ENCODE measurements at regions not wholly inside any gene's neighbourhood (a gene's known extent, or its start where the extent isn't known, plus 50 kb on each side); places are given as distances from the start of the nearest gene placed in this dataset.

DNA sequence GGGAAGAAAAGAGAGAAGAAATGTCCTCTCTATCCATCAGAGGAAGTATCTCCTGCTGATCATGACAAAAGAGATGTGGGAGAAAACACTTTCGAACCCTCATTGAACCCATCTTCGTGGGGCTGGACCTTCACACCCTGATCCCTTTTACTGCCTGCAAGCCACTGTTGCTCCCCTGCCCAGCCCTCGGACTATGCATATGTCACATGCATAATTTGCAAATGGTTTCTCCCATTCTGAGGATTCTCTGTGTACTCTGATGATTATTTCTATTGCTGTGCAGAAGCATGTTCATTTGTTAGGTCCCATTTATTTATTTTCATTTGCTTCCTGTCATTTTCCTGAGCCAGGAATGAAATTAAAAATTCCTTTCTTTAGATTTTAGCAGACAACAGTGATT lies 64.7 kb downstream of the DNAAF9 start:
- Mint-ChIP-seq H3K4me1 (ENCODE audit: low read depth) (no peaks in the 10 kb centered on the region), H3K4me3 (no peak overlapping the region), H3K36me3 (ENCODE audit: low read depth) (no peaks in the 10 kb centered on the region), H3K9me3 (no peaks in the 10 kb centered on the region), H3K27ac (no peak overlapping the region), H3K27me3 (no peaks in the 10 kb centered on the region)
- TF ChIP-seq, protein P1, sequence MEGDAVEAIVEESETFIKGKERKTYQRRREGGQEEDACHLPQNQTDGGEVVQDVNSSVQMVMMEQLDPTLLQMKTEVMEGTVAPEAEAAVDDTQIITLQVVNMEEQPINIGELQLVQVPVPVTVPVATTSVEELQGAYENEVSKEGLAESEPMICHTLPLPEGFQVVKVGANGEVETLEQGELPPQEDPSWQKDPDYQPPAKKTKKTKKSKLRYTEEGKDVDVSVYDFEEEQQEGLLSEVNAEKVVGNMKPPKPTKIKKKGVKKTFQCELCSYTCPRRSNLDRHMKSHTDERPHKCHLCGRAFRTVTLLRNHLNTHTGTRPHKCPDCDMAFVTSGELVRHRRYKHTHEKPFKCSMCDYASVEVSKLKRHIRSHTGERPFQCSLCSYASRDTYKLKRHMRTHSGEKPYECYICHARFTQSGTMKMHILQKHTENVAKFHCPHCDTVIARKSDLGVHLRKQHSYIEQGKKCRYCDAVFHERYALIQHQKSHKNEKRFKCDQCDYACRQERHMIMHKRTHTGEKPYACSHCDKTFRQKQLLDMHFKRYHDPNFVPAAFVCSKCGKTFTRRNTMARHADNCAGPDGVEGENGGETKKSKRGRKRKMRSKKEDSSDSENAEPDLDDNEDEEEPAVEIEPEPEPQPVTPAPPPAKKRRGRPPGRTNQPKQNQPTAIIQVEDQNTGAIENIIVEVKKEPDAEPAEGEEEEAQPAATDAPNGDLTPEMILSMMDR (IDR thresholded peaks at IDR 0.05), result no peak
- POLR2A ChIA-PET, result no interaction called here
- intact Hi-C loops (cut with micrococcal nuclease), result no loop called here
- ATAC-seq, result no peak
- CTCF ChIA-PET, result no interaction called here
- no peak for DNase-seq

DNA sequence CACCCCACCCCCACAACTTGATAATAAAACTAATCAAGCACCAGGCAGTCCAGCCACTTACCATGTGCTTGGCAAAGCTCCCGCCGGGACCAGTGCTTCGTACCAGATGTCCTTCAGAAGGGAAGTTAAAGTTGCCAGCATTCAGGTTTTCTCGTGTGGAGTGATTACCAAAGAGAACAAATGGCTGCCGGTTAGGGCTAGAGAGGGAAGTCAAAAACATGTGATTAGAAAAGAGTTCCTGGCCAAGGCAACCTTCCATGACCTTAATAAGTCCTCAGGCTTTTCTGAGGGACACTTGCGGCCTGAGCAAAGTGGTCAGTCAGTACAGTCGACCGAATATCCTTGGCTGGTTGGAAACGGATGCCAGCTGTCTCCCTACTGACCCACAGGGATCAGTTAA lies 67.0 kb downstream of the DNAAF9 start:
- H3K4me3 Mint-ChIP-seq, result no peak overlapping the region
- H3K36me3 Mint-ChIP-seq (ENCODE audit: low read depth), result peaks cover 2% of the 10 kb centered on the region
- H3K4me1 Mint-ChIP-seq (ENCODE audit: low read depth), result no peaks in the 10 kb centered on the region
- ChIA-PET POLR2A (no interaction called here), CTCF (no interaction called here)
- H3K9me3 Mint-ChIP-seq, result no peaks in the 10 kb centered on the region
- TF ChIP-seq, protein P1 (IDR thresholded peaks at IDR 0.05), result no peak
- H3K27ac Mint-ChIP-seq, result no peak overlapping the region
- no peak for ATAC-seq
- no peak for DNase-seq
- H3K27me3 Mint-ChIP-seq, result no peaks in the 10 kb centered on the region
- intact Hi-C loops (cut with micrococcal nuclease), result no loop called here

DNA sequence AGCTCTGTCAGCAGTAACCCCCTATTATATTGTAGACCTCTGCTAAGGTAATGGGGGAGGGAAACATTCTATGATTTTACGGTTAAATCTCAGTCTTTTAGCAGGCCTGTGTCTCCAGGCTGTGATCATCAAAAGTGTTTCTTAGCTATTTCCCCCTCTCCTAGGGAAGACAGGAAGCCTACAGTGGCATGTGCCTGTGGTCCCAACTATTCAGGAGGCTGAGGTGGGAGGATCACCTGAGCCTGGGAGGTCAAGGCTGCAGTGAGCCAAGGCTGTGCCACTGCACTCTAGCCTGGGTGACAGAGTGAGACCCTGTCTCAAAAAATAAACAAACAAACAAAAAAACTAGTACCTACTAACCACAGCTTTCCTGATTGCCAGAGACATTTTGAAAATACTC lies 67.9 kb downstream of the DNAAF9 start:
- ATAC-seq (no peak), DNase-seq (no peak)
- CTCF ChIA-PET, result no interaction called here
- Mint-ChIP-seq H3K4me3 (no peak overlapping the region), H3K9me3 (no peaks in the 10 kb centered on the region), H3K4me1 (ENCODE audit: low read depth) (no peaks in the 10 kb centered on the region), H3K27ac (no peak overlapping the region), H3K27me3 (no peaks in the 10 kb centered on the region), H3K36me3 (ENCODE audit: low read depth) (peaks cover 2% of the 10 kb centered on the region)
- intact Hi-C loops (cut with micrococcal nuclease), result no loop called here
- TF ChIP-seq, protein P1 (IDR thresholded peaks at IDR 0.05), result no peak
- POLR2A ChIA-PET, result interaction anchor here (0.9 kb wide), 1 partner anchor 10 kb away, joined by 5 read pairs; no protein-coding TSS in a partner anchor

DNA sequence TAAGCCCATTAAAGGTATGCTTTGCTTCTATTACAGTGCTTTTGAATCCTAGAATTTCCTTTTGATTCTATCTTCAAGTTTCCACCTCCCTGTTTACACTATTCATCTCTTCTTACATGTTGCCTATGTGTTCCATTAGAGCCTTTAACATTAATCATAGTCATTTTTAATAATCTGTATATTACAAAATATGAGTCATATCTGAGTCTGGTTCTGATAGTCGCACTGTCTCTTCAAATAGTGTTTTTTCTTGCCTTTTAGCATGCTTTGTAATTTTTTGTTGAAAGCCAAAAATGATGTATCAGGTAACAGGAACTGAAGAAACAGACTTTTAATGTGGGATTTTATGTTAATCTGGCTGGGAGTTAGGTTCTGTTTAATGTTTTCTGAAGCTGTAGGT lies 68.4 kb downstream of the DNAAF9 start:
- Mint-ChIP-seq H3K36me3 (ENCODE audit: low read depth) (peaks cover 2% of the 10 kb centered on the region), H3K4me3 (no peak overlapping the region), H3K27me3 (no peaks in the 10 kb centered on the region), H3K9me3 (no peaks in the 10 kb centered on the region), H3K27ac (no peak overlapping the region), H3K4me1 (ENCODE audit: low read depth) (no peaks in the 10 kb centered on the region)
- intact Hi-C loops (cut with micrococcal nuclease), result no loop called here
- ATAC-seq (no peak), DNase-seq (no peak)
- ChIA-PET CTCF (no interaction called here), POLR2A (interaction anchor here (0.9 kb wide), 1 partner anchor 10 kb away, joined by 5 read pairs; no protein-coding TSS in a partner anchor)
- TF ChIP-seq, protein P1 (IDR thresholded peaks at IDR 0.05), result no peak

DNA sequence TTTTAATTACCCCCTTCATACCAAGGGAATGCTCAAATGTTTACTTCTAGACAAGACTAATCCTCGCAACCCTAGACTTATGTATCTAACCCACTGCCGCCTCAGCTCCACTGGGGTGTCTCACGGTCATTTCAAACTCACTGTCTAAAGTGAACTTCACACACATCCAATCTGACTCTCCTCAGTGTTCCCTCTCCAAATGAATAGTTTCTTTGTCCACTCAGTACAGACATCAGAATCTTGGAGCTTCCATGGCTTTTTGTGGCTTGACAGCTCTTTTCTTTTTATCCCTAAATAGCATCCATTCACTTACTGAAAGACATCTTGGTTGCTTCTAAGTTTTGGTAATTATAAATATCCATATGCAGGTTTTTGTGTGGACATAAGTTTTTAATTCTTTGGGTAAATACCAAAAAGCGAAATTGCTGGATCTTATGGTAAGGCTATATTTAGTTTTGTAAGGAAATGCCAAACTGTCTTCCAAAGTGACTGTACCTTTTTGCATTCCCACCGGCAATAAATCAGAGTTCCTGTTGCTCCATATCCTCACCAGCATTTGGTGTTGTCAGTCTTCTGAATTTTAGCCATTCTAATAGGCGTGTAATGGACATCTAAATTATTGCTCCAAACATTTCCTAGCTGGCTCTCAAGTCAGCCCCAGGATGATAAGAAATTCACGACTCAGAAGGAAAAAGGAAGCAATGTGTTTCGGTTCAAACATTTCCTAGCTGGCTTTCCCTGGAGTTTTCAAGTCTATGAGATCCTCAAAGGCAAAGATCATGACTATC lies 73.1 kb downstream of the DNAAF9 start:
- Mint-ChIP-seq H3K27me3 (no peaks in the 10 kb centered on the region), H3K9me3 (no peaks in the 10 kb centered on the region), H3K4me1 (ENCODE audit: low read depth) (peaks cover 2% of the 10 kb centered on the region), H3K27ac (no peak overlapping the region), H3K36me3 (ENCODE audit: low read depth) (peaks cover 2% of the 10 kb centered on the region), H3K4me3 (no peak overlapping the region)
- ChIA-PET CTCF (no interaction called here), POLR2A (no interaction called here)
- intact Hi-C loops (cut with micrococcal nuclease), result no loop called here
- DNase-seq (no peak), ATAC-seq (no peak)
- TF ChIP-seq, protein P1 (IDR thresholded peaks at IDR 0.05), result no peak
